ENCODE measurements at regions not wholly inside any gene's neighbourhood (a gene's known extent, or its start where the extent isn't known, plus 50 kb on each side); places are given as distances from the start of the nearest gene placed in this dataset.

DNA sequence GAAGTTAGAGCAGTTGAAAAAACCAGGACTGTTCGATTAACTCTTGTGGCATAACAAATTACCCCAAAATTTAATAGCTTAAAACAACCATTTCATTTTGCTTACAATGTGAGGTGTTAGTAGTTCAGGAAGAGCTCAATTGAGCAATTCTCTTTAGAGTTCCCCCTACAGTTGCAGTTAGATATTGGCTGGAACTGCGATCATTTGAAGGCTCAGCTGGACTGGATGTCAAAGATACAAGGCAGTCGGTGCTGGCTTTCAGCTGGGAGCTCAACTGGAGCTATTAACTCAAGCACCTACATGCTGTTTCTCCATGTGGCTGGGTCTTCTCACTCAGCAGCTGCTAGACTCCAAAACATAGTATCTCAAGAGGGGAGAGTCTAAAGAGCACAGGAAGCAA, 96.0 kb upstream of the LOC128125822 start:
- TF ChIP-seq POLR2AphosphoS5 (IDR thresholded peaks at IDR 0.05): no peak
- TF ChIP-seq, protein P1, sequence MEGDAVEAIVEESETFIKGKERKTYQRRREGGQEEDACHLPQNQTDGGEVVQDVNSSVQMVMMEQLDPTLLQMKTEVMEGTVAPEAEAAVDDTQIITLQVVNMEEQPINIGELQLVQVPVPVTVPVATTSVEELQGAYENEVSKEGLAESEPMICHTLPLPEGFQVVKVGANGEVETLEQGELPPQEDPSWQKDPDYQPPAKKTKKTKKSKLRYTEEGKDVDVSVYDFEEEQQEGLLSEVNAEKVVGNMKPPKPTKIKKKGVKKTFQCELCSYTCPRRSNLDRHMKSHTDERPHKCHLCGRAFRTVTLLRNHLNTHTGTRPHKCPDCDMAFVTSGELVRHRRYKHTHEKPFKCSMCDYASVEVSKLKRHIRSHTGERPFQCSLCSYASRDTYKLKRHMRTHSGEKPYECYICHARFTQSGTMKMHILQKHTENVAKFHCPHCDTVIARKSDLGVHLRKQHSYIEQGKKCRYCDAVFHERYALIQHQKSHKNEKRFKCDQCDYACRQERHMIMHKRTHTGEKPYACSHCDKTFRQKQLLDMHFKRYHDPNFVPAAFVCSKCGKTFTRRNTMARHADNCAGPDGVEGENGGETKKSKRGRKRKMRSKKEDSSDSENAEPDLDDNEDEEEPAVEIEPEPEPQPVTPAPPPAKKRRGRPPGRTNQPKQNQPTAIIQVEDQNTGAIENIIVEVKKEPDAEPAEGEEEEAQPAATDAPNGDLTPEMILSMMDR (IDR thresholded peaks at IDR 0.05): no peak
